H1 (cell line): ENCODE measurements at regions not wholly inside any gene's neighbourhood (a gene's known extent, or its start where the extent isn't known, plus 50 kb on each side); places are given as distances from the start of the nearest gene placed in this dataset.

Experiments
- CTCF ChIA-PET: fragments of 300-600 bp; sonication (Branson Sonifier 250); formaldehyde crosslinking; loops from one replicate; lab custom pipeline; 2021; ENCODE audit not compliant: partially characterized antibody; lab: Charles Lee
- POLR2A ChIA-PET: fragments of 300-600 bp; sonication (Branson Sonifier 250); formaldehyde crosslinking; loops from one replicate; lab custom pipeline; 2021; ENCODE audit warnings: inconsistent platforms; ENCODE audit not compliant: partially characterized antibody; lab: Charles Lee
- DNase-seq, 2 experiments: peaks; one replicate each; pipeline versions ENCODE4 v3.0.0 to v3.0.0-alpha.2; 2010 to 2022; ENCODE audit warnings: low spot score in 2 of 2, low read depth in 1 of 2, mixed read lengths in 1 of 2
- FAIRE-seq: peaks from 2 replicates; lab custom pipeline; 2011; peaks lifted over from hg19 to GRCh38; lab: Jason Lieb, UNC
- H2AFZ ChIP-seq: 2 replicates; pipeline ENCODE4 v1.8.1; 2012; ENCODE audit warnings: low read length, inconsistent platforms
- H2AK5ac ChIP-seq: 2 replicates; pipeline ENCODE4 v1.6.1; 2013; ENCODE audit warnings: low read depth, low read length
- H2BK120ac ChIP-seq: replicated peaks from 2 replicates; pipeline ENCODE3; 2013; ENCODE audit warnings: low read depth, low read length, inconsistent platforms
- H2BK12ac ChIP-seq: 2 replicates; pipeline ENCODE4 v1.6.1; 2013; ENCODE audit warnings: low read depth, low read length
- H2BK15ac ChIP-seq: 2 replicates; pipeline ENCODE4 v1.6.1; 2013; ENCODE audit warnings: low read length
- H2BK20ac ChIP-seq: 2 replicates; pipeline ENCODE4 v1.6.1; 2013; ENCODE audit warnings: low read length
- H2BK5ac ChIP-seq: 2 replicates; pipeline ENCODE4 v1.6.1; 2013; ENCODE audit warnings: low read depth, low read length
- H3K14ac ChIP-seq: 2 replicates; pipeline ENCODE4 v1.6.1; 2013; ENCODE audit warnings: inconsistent platforms; ENCODE audit not compliant: insufficient read length
- H3K18ac ChIP-seq: 2 replicates; pipeline ENCODE4 v1.6.1; 2013; ENCODE audit warnings: low read length; ENCODE audit errors: extremely low read depth
- H3K23ac ChIP-seq: 2 replicates; pipeline ENCODE4 v1.6.1; 2013; ENCODE audit warnings: inconsistent platforms; ENCODE audit not compliant: insufficient read length
- H3K23me2 ChIP-seq: 2 replicates; pipeline ENCODE4 v1.6.1; 2013; ENCODE audit warnings: low read depth, low read length
- H3K27ac ChIP-seq: 2 replicates; pipeline ENCODE4 v1.6.1; 2011; ENCODE audit warnings: low read depth, low read length, inconsistent platforms
- H3K27me3 ChIP-seq, 4 experiments: replicated peaks in 1 of 4; 1 replicate in 1 of 4; 2 replicates in 3 of 4; pipeline versions ENCODE4 v1.6.1 to v1.8.1; 2011 to 2013; ENCODE audit warnings: low read length in 3 of 4, mild to moderate bottlenecking in 3 of 4, inconsistent platforms in 2 of 4, mixed read lengths in 2 of 4, moderate library complexity in 1 of 4; ENCODE audit not compliant: control insufficient read depth in 3 of 4, insufficient read depth in 3 of 4; ENCODE audit errors: extremely low read depth in 1 of 4
- H3K36me3 ChIP-seq, 4 experiments: 2 replicates each; pipeline versions ENCODE4 v1.6.1 to v1.8.1; 2011 to 2013; ENCODE audit warnings: mild to moderate bottlenecking in 4 of 4, low read length in 3 of 4, moderate library complexity in 2 of 4, control low read depth in 1 of 4, inconsistent platforms in 1 of 4; ENCODE audit not compliant: insufficient read depth in 4 of 4, control insufficient read depth in 2 of 4
- H3K4ac ChIP-seq: replicated peaks from 2 replicates; pipeline ENCODE3; 2013; ENCODE audit warnings: low read length, low read depth, mixed read lengths, inconsistent platforms; ENCODE audit not compliant: insufficient read length
- H3K4me1 ChIP-seq, 4 experiments: replicated peaks in 1 of 4; 1 replicate in 1 of 4; 2 replicates in 3 of 4; pipeline versions ENCODE4 v1.6.1 to v1.8.1; 2011 to 2013; ENCODE audit warnings: low read length in 3 of 4, inconsistent platforms in 2 of 4, mixed read lengths in 1 of 4; ENCODE audit not compliant: insufficient read depth in 4 of 4, control insufficient read depth in 3 of 4
- H3K4me2 ChIP-seq, 2 experiments: 2 replicates each; pipeline versions ENCODE4 v1.6.1 to v1.8.1; 2011 to 2013; ENCODE audit warnings: low read depth in 2 of 2, low read length in 2 of 2, control low read depth in 1 of 2, inconsistent platforms in 1 of 2, mild to moderate bottlenecking in 1 of 2; ENCODE audit not compliant: insufficient read depth in 1 of 2
- H3K4me3 ChIP-seq, 4 experiments: fragments of 200-600, 300-600 bp in 1 of 4; sonication (generic), shearing (Covaris generic), sonication (Bioruptor Twin) in 1 of 4; 2 replicates each; pipeline versions ENCODE4 v1.5.1 to v1.8.1; 2011 to 2016; ENCODE audit warnings: low read length in 4 of 4, low read depth in 3 of 4, control low read depth in 2 of 4, inconsistent platforms in 2 of 4, mild to moderate bottlenecking in 2 of 4, mixed read lengths in 1 of 4, moderate library complexity in 1 of 4; ENCODE audit not compliant: insufficient read depth in 2 of 4; ENCODE audit errors: extremely low read depth in 1 of 4
- H3K56ac ChIP-seq: replicated peaks from 2 replicates; pipeline ENCODE3; 2013; ENCODE audit warnings: low read depth, mild to moderate bottlenecking, mixed read lengths, low read length, inconsistent platforms; ENCODE audit not compliant: insufficient read length
- H3K79me1 ChIP-seq: 2 replicates; pipeline ENCODE4 v1.6.1; 2013; ENCODE audit warnings: low read depth, low read length, control low read depth
- H3K79me2 ChIP-seq, 2 experiments: 2 replicates each; pipeline versions ENCODE4 v1.6.1 to v1.8.1; 2012 to 2013; ENCODE audit warnings: low read length in 2 of 2, mild to moderate bottlenecking in 2 of 2, inconsistent platforms in 1 of 2; ENCODE audit not compliant: insufficient read depth in 2 of 2, control insufficient read depth in 1 of 2
- H3K9ac ChIP-seq, 4 experiments: replicated peaks in 1 of 4; 1 replicate in 1 of 4; 2 replicates in 3 of 4; pipeline versions ENCODE4 v1.6.1 to v1.8.1; 2011 to 2013; ENCODE audit warnings: low read depth in 3 of 4, low read length in 3 of 4, control low read depth in 2 of 4, mild to moderate bottlenecking in 2 of 4, moderate library complexity in 2 of 4, inconsistent platforms in 1 of 4; ENCODE audit errors: extremely low read depth in 1 of 4
- H3K9me3 ChIP-seq, 2 experiments: 2 replicates each; pipeline versions ENCODE4 v1.6.1 to v1.8.1; 2012 to 2013; ENCODE audit warnings: mild to moderate bottlenecking in 2 of 2, moderate library complexity in 2 of 2, control low read depth in 1 of 2, inconsistent platforms in 1 of 2, low read depth in 1 of 2, low read length in 1 of 2, mixed read lengths in 1 of 2; ENCODE audit not compliant: insufficient read depth in 2 of 2
- H4K20me1 ChIP-seq, 2 experiments: replicated peaks in 1 of 2; 2 replicates each; pipeline versions ENCODE3 to v1.8.1; 2011 to 2013; ENCODE audit warnings: inconsistent platforms in 2 of 2, low read length in 2 of 2, mild to moderate bottlenecking in 1 of 2; ENCODE audit not compliant: insufficient read depth in 2 of 2, control insufficient read depth in 1 of 2
- H4K5ac ChIP-seq: 2 replicates; pipeline ENCODE4 v1.6.1; 2013; ENCODE audit warnings: low read length, low read depth, mixed read lengths, inconsistent platforms; ENCODE audit not compliant: insufficient read length
- H4K8ac ChIP-seq: 2 replicates; pipeline ENCODE4 v1.8.0; 2013; ENCODE audit warnings: mild to moderate bottlenecking, moderate library complexity, low read length, inconsistent platforms; ENCODE audit not compliant: insufficient read depth; ENCODE audit errors: extremely low read depth
- H4K91ac ChIP-seq: replicated peaks from 2 replicates; pipeline ENCODE3; 2013; ENCODE audit warnings: low read length, mixed read lengths, inconsistent platforms; ENCODE audit not compliant: insufficient read length
- ASH2L ChIP-seq: fragments of 200-600, 300-600 bp; sonication (generic); IDR thresholded peaks from one replicate; pipeline ENCODE4 v1.7.1; 2017; ENCODE audit warnings: low read length
- CBX5 ChIP-seq: fragments of 300-800, 300-1000 bp; sonication (generic); IDR thresholded peaks from 2 replicates; pipeline ENCODE4 v1.7.1; 2016; ENCODE audit warnings: antibody characterized with exemption, low read length, low read depth
- CBX8 ChIP-seq: fragments of 300-800, 300-1000 bp; sonication (generic); IDR thresholded peaks from 2 replicates; pipeline ENCODE4 v1.7.1; 2016; ENCODE audit warnings: low read depth, low read length, borderline replicate concordance
- GABPA ChIP-seq: IDR thresholded peaks from 2 replicates; pipeline ENCODE4 v1.6.1; 2011; ENCODE audit warnings: mild to moderate bottlenecking, low read length, moderate library complexity, borderline replicate concordance; ENCODE audit not compliant: insufficient read depth
- KDM1A ChIP-seq: fragments of 200-600, 300-600 bp; sonication (generic); IDR thresholded peaks from 2 replicates; pipeline ENCODE4 v1.7.1; 2016; ENCODE audit warnings: mild to moderate bottlenecking, low read length, borderline replicate concordance
- MAFK ChIP-seq: IDR thresholded peaks from 2 replicates; pipeline ENCODE4 v1.6.1; 2012; ENCODE audit warnings: low read depth, mild to moderate bottlenecking, improper control_type of control experiment, low read length
- POLR2AphosphoS5 ChIP-seq: IDR thresholded peaks from 2 replicates; pipeline ENCODE4 v1.6.1; 2011; ENCODE audit warnings: low read depth, low read length
- SIRT6 ChIP-seq: IDR thresholded peaks from one replicate; pipeline ENCODE4 v1.7.1; 2012; ENCODE audit warnings: low read length, inconsistent platforms
- SP2 ChIP-seq: IDR thresholded peaks from 2 replicates; pipeline ENCODE4 v1.6.1; 2012; ENCODE audit warnings: mild to moderate bottlenecking, low read length, inconsistent platforms
- TAF1 ChIP-seq: IDR thresholded peaks from 2 replicates; pipeline ENCODE4 v1.6.1; 2011; ENCODE audit warnings: mild to moderate bottlenecking, low read depth, low read length
- WGBS, 2 experiments: shearing (Covaris generic) in 1 of 2; methylation state at CpG; one replicate each; pipeline versions ENCODE4 v1.1.6 to v1.1.7; 2013 to 2015; ENCODE audit warnings: low lambda C conversion rate in 2 of 2, mixed read lengths in 2 of 2, inconsistent platforms in 1 of 2, low coverage in 1 of 2, missing lambda C conversion rate in 1 of 2; ENCODE audit not compliant: insufficient replicate concordance in 2 of 2, insufficient coverage in 1 of 2, insufficient read length in 1 of 2; ENCODE audit errors: extremely low coverage in 1 of 2, missing lambda C conversion rate in 1 of 2; 5-methylcytosine and 5-hydroxymethylcytosine counted together
- TF ChIP-seq, protein P1 (sequence below): IDR thresholded peaks from 2 replicates; pipeline ENCODE4 v1.6.1; 2011; ENCODE audit warnings: low read length, improper control_type of control experiment
- TF ChIP-seq, protein P2 (sequence below), 3 experiments: IDR thresholded peaks; 1 replicate in 2 of 3; 2 replicates in 1 of 3; pipeline versions ENCODE4 v1.5.1 to v1.6.1; 2011; ENCODE audit warnings: low read length in 3 of 3, mild to moderate bottlenecking in 3 of 3, inconsistent platforms in 2 of 3, low read depth in 1 of 3, moderate library complexity in 1 of 3; ENCODE audit not compliant: insufficient read depth in 1 of 3; ENCODE audit errors: control extremely low read depth in 1 of 3

DNA sequence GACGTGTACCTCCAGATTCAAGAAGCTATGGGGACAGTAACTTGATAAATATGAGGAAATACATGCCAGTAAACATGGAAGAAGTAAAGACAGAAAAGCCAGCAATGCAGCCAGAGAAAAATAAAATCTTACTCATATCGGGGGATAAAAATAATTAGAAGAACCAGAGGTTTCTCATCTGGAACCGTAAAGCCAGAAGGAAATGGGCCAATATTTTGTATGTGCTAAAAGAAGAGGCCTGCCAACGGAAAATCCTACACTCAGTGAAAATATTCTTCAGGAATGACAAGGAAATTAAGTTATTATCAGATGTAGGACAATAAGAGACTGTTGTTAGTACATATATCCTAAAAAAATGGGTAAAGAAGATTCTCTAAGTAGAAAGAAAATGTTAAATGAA, 401.2 kb downstream of the CDC14C start:
- H3K4me2 ChIP-seq, result no peak overlapping the region
- no peak overlapping the region for H2BK120ac ChIP-seq
- H3K9ac ChIP-seq, result no peak overlapping the region
- no peaks in the 10 kb centered on the region for H3K9me3 ChIP-seq
- no peak overlapping the region for H2BK15ac ChIP-seq
- ChIA-PET POLR2A (no interaction called here), CTCF (interaction anchor here (1.0 kb wide), 1 partner anchor 312 kb away, joined by 3 read pairs; no protein-coding TSS in a partner anchor)
- no peaks in the 10 kb centered on the region for H3K4me1 ChIP-seq
- no peaks in the 10 kb centered on the region for H3K27me3 ChIP-seq
- no peak overlapping the region for H3K4ac ChIP-seq
- no peak for DNase-seq
- no peak overlapping the region for H4K8ac ChIP-seq
- H3K23ac ChIP-seq, result no peak overlapping the region
- H3K27ac ChIP-seq, result no peak overlapping the region
- H3K36me3 ChIP-seq, result no peaks in the 10 kb centered on the region
- no peak overlapping the region for H2BK5ac ChIP-seq
- no peak overlapping the region for H3K4me3 ChIP-seq
- H3K79me1 ChIP-seq, result no peaks in the 10 kb centered on the region
- H4K5ac ChIP-seq, result no peak overlapping the region
- WGBS, 2 experiments, result 87% methylated on average over 4 of the region's 4 CpGs; no CpG with 5 or more reads in 1 of the 2 experiments
- no peaks in the 10 kb centered on the region for H4K20me1 ChIP-seq
- H3K79me2 ChIP-seq, result no peaks in the 10 kb centered on the region
- no peaks in the 10 kb centered on the region for H3K23me2 ChIP-seq
- H3K14ac ChIP-seq, result no peak overlapping the region
- no peak overlapping the region for H3K18ac ChIP-seq
- no peak overlapping the region for H4K91ac ChIP-seq
- no peak overlapping the region for H2AK5ac ChIP-seq
- H2BK20ac ChIP-seq, result no peak overlapping the region
- H3K56ac ChIP-seq, result no peak overlapping the region
- no peak overlapping the region for H2AFZ ChIP-seq
- TF ChIP-seq CBX8 (no peak), GABPA (no peak), CBX5 (no peak), TAF1 (no peak), SIRT6 (no peak), ASH2L (no peak), MAFK (no peak), KDM1A (no peak), SP2 (no peak), POLR2AphosphoS5 (no peak)
- TF ChIP-seq, protein P1, sequence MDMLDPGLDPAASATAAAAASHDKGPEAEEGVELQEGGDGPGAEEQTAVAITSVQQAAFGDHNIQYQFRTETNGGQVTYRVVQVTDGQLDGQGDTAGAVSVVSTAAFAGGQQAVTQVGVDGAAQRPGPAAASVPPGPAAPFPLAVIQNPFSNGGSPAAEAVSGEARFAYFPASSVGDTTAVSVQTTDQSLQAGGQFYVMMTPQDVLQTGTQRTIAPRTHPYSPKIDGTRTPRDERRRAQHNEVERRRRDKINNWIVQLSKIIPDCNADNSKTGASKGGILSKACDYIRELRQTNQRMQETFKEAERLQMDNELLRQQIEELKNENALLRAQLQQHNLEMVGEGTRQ, result no peak
- TF ChIP-seq, protein P2, sequence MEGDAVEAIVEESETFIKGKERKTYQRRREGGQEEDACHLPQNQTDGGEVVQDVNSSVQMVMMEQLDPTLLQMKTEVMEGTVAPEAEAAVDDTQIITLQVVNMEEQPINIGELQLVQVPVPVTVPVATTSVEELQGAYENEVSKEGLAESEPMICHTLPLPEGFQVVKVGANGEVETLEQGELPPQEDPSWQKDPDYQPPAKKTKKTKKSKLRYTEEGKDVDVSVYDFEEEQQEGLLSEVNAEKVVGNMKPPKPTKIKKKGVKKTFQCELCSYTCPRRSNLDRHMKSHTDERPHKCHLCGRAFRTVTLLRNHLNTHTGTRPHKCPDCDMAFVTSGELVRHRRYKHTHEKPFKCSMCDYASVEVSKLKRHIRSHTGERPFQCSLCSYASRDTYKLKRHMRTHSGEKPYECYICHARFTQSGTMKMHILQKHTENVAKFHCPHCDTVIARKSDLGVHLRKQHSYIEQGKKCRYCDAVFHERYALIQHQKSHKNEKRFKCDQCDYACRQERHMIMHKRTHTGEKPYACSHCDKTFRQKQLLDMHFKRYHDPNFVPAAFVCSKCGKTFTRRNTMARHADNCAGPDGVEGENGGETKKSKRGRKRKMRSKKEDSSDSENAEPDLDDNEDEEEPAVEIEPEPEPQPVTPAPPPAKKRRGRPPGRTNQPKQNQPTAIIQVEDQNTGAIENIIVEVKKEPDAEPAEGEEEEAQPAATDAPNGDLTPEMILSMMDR (IDR thresholded peaks at IDR 0.05; ENCODE audit: control extremely low read depth in 1 of 3, insufficient read depth in 1 of 3, low read depth in 1 of 3, low read length in 3 of 3), result no peak
- FAIRE-seq, result no peak
- H2BK12ac ChIP-seq, result no peak overlapping the region
